DOHH2 (cell line): ENCODE measurements at regions not wholly inside any gene's neighbourhood (a gene's known extent, or its start where the extent isn't known, plus 50 kb on each side); places are given as distances from the start of the nearest gene placed in this dataset.

Experiments used
- H3F3A ChIP-seq: fragments of 200-600 bp; sonication (generic), shearing (Covaris generic); 2 replicates; pipeline ENCODE4 v1.6.0; 2016; ENCODE audit warnings: antibody characterized with exemption, mild to moderate bottlenecking; ENCODE audit not compliant: control insufficient read depth, insufficient read depth
- H3K27ac ChIP-seq: fragments of 200-600 bp; sonication (generic); 2 replicates; pipeline ENCODE4 v1.5.1; 2014; ENCODE audit warnings: low read depth, mild to moderate bottlenecking, low read length, moderate library complexity
- H3K27me3 ChIP-seq: fragments of 200-600 bp; sonication (generic); 2 replicates; pipeline ENCODE4 v1.6.1; 2014; ENCODE audit warnings: mild to moderate bottlenecking, low read length, mixed read lengths; ENCODE audit not compliant: control insufficient read depth
- H3K36me3 ChIP-seq: fragments of 200-600 bp; sonication (generic); 2 replicates; pipeline ENCODE4 v1.6.1; 2014; ENCODE audit warnings: mild to moderate bottlenecking, low read length, moderate library complexity, mixed read lengths; ENCODE audit not compliant: control insufficient read depth
- H3K4me1 ChIP-seq: fragments of 200-600 bp; sonication (generic); 2 replicates; pipeline ENCODE4 v1.6.1; 2014; ENCODE audit warnings: mild to moderate bottlenecking, low read length, mixed read lengths; ENCODE audit not compliant: control insufficient read depth
- H3K4me2 ChIP-seq: fragments of 200-600 bp; sonication (generic); 2 replicates; pipeline ENCODE4 v1.6.0; 2014; ENCODE audit warnings: mild to moderate bottlenecking, low read length, moderate library complexity
- H3K4me3 ChIP-seq: fragments of 200-600 bp; sonication (generic); 2 replicates; pipeline ENCODE4 v1.5.1; 2014; ENCODE audit warnings: mild to moderate bottlenecking, low read length, mixed read lengths
- H3K79me2 ChIP-seq: fragments of 200-600 bp; sonication (generic); 2 replicates; pipeline ENCODE4 v1.6.1; 2014; ENCODE audit warnings: mild to moderate bottlenecking, low read length, mixed read lengths; ENCODE audit not compliant: control insufficient read depth
- H3K9me2 ChIP-seq: fragments of 200-600 bp; sonication (generic); replicated peaks from 2 replicates; pipeline ENCODE4 v1.6.1; 2014; ENCODE audit warnings: mild to moderate bottlenecking, low read length, mixed read lengths; ENCODE audit not compliant: control insufficient read depth
- H3K9me3 ChIP-seq: fragments of 200-600 bp; sonication (generic); 2 replicates; pipeline ENCODE4 v1.6.1; 2014; ENCODE audit warnings: antibody characterized with exemption, low read length, mixed read lengths; ENCODE audit not compliant: control insufficient read depth, insufficient read depth
- H4K20me1 ChIP-seq: fragments of 200-600 bp; sonication (generic); 2 replicates; pipeline ENCODE4 v1.6.0; 2014; ENCODE audit warnings: low read depth, mild to moderate bottlenecking, antibody characterized with exemption, low read length, moderate library complexity; ENCODE audit not compliant: control insufficient read depth, insufficient read depth
- CTCF ChIP-seq: fragments of 200-600 bp; sonication (generic); IDR thresholded peaks from one replicate; pipeline ENCODE4 v1.5.1; 2014; ENCODE audit warnings: antibody characterized with exemption, mild to moderate bottlenecking, low read depth, low read length; ENCODE audit not compliant: poor library complexity, severe bottlenecking
- EZH2phosphoT487 ChIP-seq: fragments of 200-600 bp; sonication (generic); IDR thresholded peaks from 2 replicates; pipeline ENCODE4 v1.6.1; 2017; ENCODE audit warnings: borderline replicate concordance, mild to moderate bottlenecking, antibody characterized with exemption, low read length, moderate library complexity, mixed read lengths

- Histone ChIP-seq H3K36me3 (no peaks in the 10 kb centered on the region), H3K9me3 (no peaks in the 10 kb centered on the region), H3K4me1 (peaks cover 8% of the 10 kb centered on the region), H3F3A (no peaks in the 10 kb centered on the region), H3K4me2 (no peak overlapping the region), H3K79me2 (no peaks in the 10 kb centered on the region), H4K20me1 (no peaks in the 10 kb centered on the region), H3K9me2 (no peaks in the 10 kb centered on the region), H3K4me3 (no peak overlapping the region), H3K27me3 (peaks cover 10% of the 10 kb centered on the region), H3K27ac (no peak overlapping the region)
- TF ChIP-seq CTCF = no peak
- TF ChIP-seq EZH2phosphoT487 = no peak
These were observed 248.6 kb downstream of the HIVEP2 start for GRCh38 chr6:142696123-142697000.

- H3K4me1 ChIP-seq = peaks cover 8% of the 10 kb centered on the region
- H3K9me2 ChIP-seq = no peaks in the 10 kb centered on the region
- H4K20me1 ChIP-seq = no peaks in the 10 kb centered on the region
- no peaks in the 10 kb centered on the region for H3K36me3 ChIP-seq
- H3K9me3 ChIP-seq = no peaks in the 10 kb centered on the region
- no peak overlapping the region for H3K27ac ChIP-seq
- no peak for TF ChIP-seq CTCF
- no peak for TF ChIP-seq EZH2phosphoT487
- no peak overlapping the region for H3K4me2 ChIP-seq
- H3K27me3 ChIP-seq = peaks cover 5% of the 10 kb centered on the region
- H3K79me2 ChIP-seq = no peaks in the 10 kb centered on the region
- no peaks in the 10 kb centered on the region for H3F3A ChIP-seq
- H3K4me3 ChIP-seq = no peak overlapping the region
These were observed 248.0 kb downstream of the HIVEP2 start for GRCh38 chr6:142697001-142697335.

GRCh38 chr6:142697922-142698321 is 247.1 kb downstream of the HIVEP2 start:
- Histone ChIP-seq H3F3A (no peaks in the 10 kb centered on the region), H3K4me2 (no peak overlapping the region), H3K27ac (no peak overlapping the region), H4K20me1 (no peaks in the 10 kb centered on the region), H3K4me1 (peaks cover 15% of the 10 kb centered on the region), H3K36me3 (no peaks in the 10 kb centered on the region), H3K79me2 (no peaks in the 10 kb centered on the region), H3K27me3 (no peaks in the 10 kb centered on the region), H3K4me3 (no peak overlapping the region), H3K9me2 (no peaks in the 10 kb centered on the region), H3K9me3 (no peaks in the 10 kb centered on the region)
- TF ChIP-seq CTCF (no peak), EZH2phosphoT487 (no peak)
